IMR-90 (cell line): ENCODE measurements at regions not wholly inside any gene's neighbourhood (a gene's known extent, or its start where the extent isn't known, plus 50 kb on each side); places are given as distances from the start of the nearest gene placed in this dataset.

Source experiments
- BHLHE40 ChIP-seq: fragments of 150-350 bp; IDR thresholded peaks from 2 replicates; pipeline ENCODE4 v1.6.1; 2016; ENCODE audit warnings: mild to moderate bottlenecking, low read depth, low read length
- CEBPB ChIP-seq: IDR thresholded peaks from 2 replicates; pipeline ENCODE4 v1.6.1; 2012; ENCODE audit warnings: low read depth, low read length, improper control_type of control experiment
- CTCF ChIP-seq: conservative IDR thresholded peaks from 2 replicates; pipeline ENCODE4 v1.5.1; 2012; ENCODE audit warnings: mild to moderate bottlenecking, low read depth, low read length, improper control_type of control experiment
- ELK1 ChIP-seq: fragments of 150-350 bp; IDR thresholded peaks from 2 replicates; pipeline ENCODE4 v1.6.1; 2016; ENCODE audit warnings: low read depth, mild to moderate bottlenecking, low read length, moderate library complexity, borderline replicate concordance
- FOS ChIP-seq: fragments of 150-350 bp; IDR thresholded peaks from 2 replicates; pipeline ENCODE4 v1.6.1; 2016; ENCODE audit warnings: low read depth, low read length
- MAFK ChIP-seq: IDR thresholded peaks from 2 replicates; pipeline ENCODE4 v1.6.1; 2012; ENCODE audit warnings: low read depth, low read length, improper control_type of control experiment
- MAZ ChIP-seq: IDR thresholded peaks from 2 replicates; pipeline ENCODE4 v1.6.1; 2012; ENCODE audit warnings: low read depth, mild to moderate bottlenecking, low read length, improper control_type of control experiment, moderate library complexity, borderline replicate concordance
- MXI1 ChIP-seq: IDR thresholded peaks from 2 replicates; pipeline ENCODE4 v1.6.1; 2012; ENCODE audit warnings: low read depth, mild to moderate bottlenecking, low read length, moderate library complexity, borderline replicate concordance
- POLR2A ChIP-seq: IDR thresholded peaks from 2 replicates; pipeline ENCODE4 v1.6.1; 2012; ENCODE audit warnings: mild to moderate bottlenecking, low read depth, low read length
- RAD21 ChIP-seq: IDR thresholded peaks from 2 replicates; pipeline ENCODE4 v1.6.1; 2012; ENCODE audit warnings: low read length, improper control_type of control experiment
- SMC3 ChIP-seq: fragments of 150-350 bp; IDR thresholded peaks from 2 replicates; pipeline ENCODE4 v1.6.1; 2016; ENCODE audit warnings: low read depth, mild to moderate bottlenecking, antibody characterized with exemption, low read length, moderate library complexity
- USF2 ChIP-seq: fragments of 150-350 bp; IDR thresholded peaks from 2 replicates; pipeline ENCODE4 v1.6.1; 2017; ENCODE audit warnings: mild to moderate bottlenecking, antibody characterized with exemption, low read length, low read depth

- TF ChIP-seq POLR2A (no peak), CTCF (no peak), RAD21 (no peak), MAFK (no peak), USF2 (no peak), MAZ (no peak), ELK1 (no peak), FOS (no peak), BHLHE40 (no peak), SMC3 (no peak), MXI1 (no peak), CEBPB (no peak)
These were observed 147.2 kb downstream of the ETAA1 start for GRCh38 chr2:67544286-67544685.
